ENCODE measurements at regions not wholly inside any gene's neighbourhood (a gene's known extent, or its start where the extent isn't known, plus 50 kb on each side); places are given as distances from the start of the nearest gene placed in this dataset.

GRCh38 chr2:129488376-129488775, 491.1 kb upstream of the RAB6C start:
- H3K9me2 ChIP-seq (replicated peaks; ENCODE audit: insufficient read depth, low read length): no peaks in the 10 kb centered on the region
- H3K79me2 ChIP-seq (ENCODE audit: insufficient read depth, low read length): no peaks in the 10 kb centered on the region
- no peaks in the 10 kb centered on the region for H3K27me3 ChIP-seq (ENCODE audit: low read length)
- H3K36me3 ChIP-seq (ENCODE audit: low read length): no peaks in the 10 kb centered on the region
- no peaks in the 10 kb centered on the region for H3F3A ChIP-seq (ENCODE audit: insufficient read depth)
- no peak overlapping the region for H3K4me3 ChIP-seq (ENCODE audit: insufficient read depth, low read length, poor library complexity, severe bottlenecking)
- no peak for TF ChIP-seq CTCF (IDR thresholded peaks at IDR 0.05; ENCODE audit: insufficient read depth, low read length, poor library complexity, severe bottlenecking)
- no peak for TF ChIP-seq EZH2phosphoT487 (conservative IDR thresholded peaks at IDR 0.05; ENCODE audit: low read length)
- no peak overlapping the region for H3K4me2 ChIP-seq (ENCODE audit: low read depth, low read length, poor library complexity, severe bottlenecking)
- no peaks in the 10 kb centered on the region for H3K9me3 ChIP-seq (ENCODE audit: insufficient read depth, low read length)
- no peak overlapping the region for H3K9ac ChIP-seq (ENCODE audit: low read length)
- no peaks in the 10 kb centered on the region for H4K20me1 ChIP-seq (ENCODE audit: low read depth, low read length)
- H3K27ac ChIP-seq (ENCODE audit: low read depth, low read length): no peak overlapping the region
- no peak overlapping the region for H2AFZ ChIP-seq (ENCODE audit: low read depth, low read length, severe bottlenecking)

GRCh38 chr2:129490641-129491040, 488.8 kb upstream of the RAB6C start:
- H3K27me3 ChIP-seq (ENCODE audit: low read length): no peaks in the 10 kb centered on the region
- H3F3A ChIP-seq (ENCODE audit: insufficient read depth): no peaks in the 10 kb centered on the region
- TF ChIP-seq EZH2phosphoT487 (conservative IDR thresholded peaks at IDR 0.05; ENCODE audit: low read length) (no peak), CTCF (IDR thresholded peaks at IDR 0.05; ENCODE audit: insufficient read depth, low read length, poor library complexity, severe bottlenecking) (no peak)
- no peak overlapping the region for H3K27ac ChIP-seq (ENCODE audit: low read depth, low read length)
- H3K4me2 ChIP-seq (ENCODE audit: low read depth, low read length, poor library complexity, severe bottlenecking): no peak overlapping the region
- no peaks in the 10 kb centered on the region for H3K9me2 ChIP-seq (replicated peaks; ENCODE audit: insufficient read depth, low read length)
- no peak overlapping the region for H3K4me3 ChIP-seq (ENCODE audit: insufficient read depth, low read length, poor library complexity, severe bottlenecking)
- H3K9ac ChIP-seq (ENCODE audit: low read length): no peak overlapping the region
- H3K9me3 ChIP-seq (ENCODE audit: insufficient read depth, low read length): no peaks in the 10 kb centered on the region
- H4K20me1 ChIP-seq (ENCODE audit: low read depth, low read length): no peaks in the 10 kb centered on the region
- no peaks in the 10 kb centered on the region for H3K36me3 ChIP-seq (ENCODE audit: low read length)
- H2AFZ ChIP-seq (ENCODE audit: low read depth, low read length, severe bottlenecking): no peak overlapping the region
- H3K79me2 ChIP-seq (ENCODE audit: insufficient read depth, low read length): no peaks in the 10 kb centered on the region

- Histone ChIP-seq H3K9me2 (replicated peaks; ENCODE audit: insufficient read depth, low read length) (no peaks in the 10 kb centered on the region), H3K36me3 (ENCODE audit: low read length) (no peaks in the 10 kb centered on the region), H4K20me1 (ENCODE audit: low read depth, low read length) (no peaks in the 10 kb centered on the region), H3F3A (ENCODE audit: insufficient read depth) (no peaks in the 10 kb centered on the region), H3K9ac (ENCODE audit: low read length) (no peak overlapping the region), H3K9me3 (ENCODE audit: insufficient read depth, low read length) (no peaks in the 10 kb centered on the region), H2AFZ (ENCODE audit: low read depth, low read length, severe bottlenecking) (no peak overlapping the region), H3K27me3 (ENCODE audit: low read length) (no peaks in the 10 kb centered on the region), H3K27ac (ENCODE audit: low read depth, low read length) (no peak overlapping the region), H3K79me2 (ENCODE audit: insufficient read depth, low read length) (no peaks in the 10 kb centered on the region), H3K4me3 (ENCODE audit: insufficient read depth, low read length, poor library complexity, severe bottlenecking) (no peak overlapping the region), H3K4me2 (ENCODE audit: low read depth, low read length, poor library complexity, severe bottlenecking) (no peak overlapping the region)
- TF ChIP-seq EZH2phosphoT487 (conservative IDR thresholded peaks at IDR 0.05; ENCODE audit: low read length): no peak
- no peak for TF ChIP-seq CTCF (IDR thresholded peaks at IDR 0.05; ENCODE audit: insufficient read depth, low read length, poor library complexity, severe bottlenecking)
Observed at GRCh38 chr2:129491308-129491707, 488.2 kb upstream of the RAB6C start.
